RPMI8226 (cell line): ENCODE measurements at regions not wholly inside any gene's neighbourhood (a gene's known extent, or its start where the extent isn't known, plus 50 kb on each side); places are given as distances from the start of the nearest gene placed in this dataset.

ENCODE experiments used
- DNase-seq: peaks from one replicate; pipeline ENCODE4 v3.0.0-alpha.2; 2015

DNA sequence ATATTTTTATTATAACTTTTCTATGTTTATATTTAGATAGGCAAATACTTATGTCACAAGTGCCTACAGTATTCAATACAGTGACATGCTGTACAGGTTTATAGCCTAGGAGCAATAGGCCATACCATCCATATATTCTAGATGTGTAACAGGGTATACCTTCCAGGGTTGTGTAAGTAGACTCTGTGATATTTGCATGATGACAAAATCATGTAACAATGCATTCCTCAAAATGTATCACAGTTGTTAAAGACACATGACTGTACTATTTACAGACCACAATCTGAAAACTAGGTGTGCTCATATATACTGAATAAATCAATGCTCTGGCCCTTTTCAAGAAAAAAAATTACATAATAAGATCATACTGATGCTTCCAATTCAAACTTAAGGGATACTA lies 433.2 kb upstream of the RGPD4 start:
- DNase-seq = no peak

DNA sequence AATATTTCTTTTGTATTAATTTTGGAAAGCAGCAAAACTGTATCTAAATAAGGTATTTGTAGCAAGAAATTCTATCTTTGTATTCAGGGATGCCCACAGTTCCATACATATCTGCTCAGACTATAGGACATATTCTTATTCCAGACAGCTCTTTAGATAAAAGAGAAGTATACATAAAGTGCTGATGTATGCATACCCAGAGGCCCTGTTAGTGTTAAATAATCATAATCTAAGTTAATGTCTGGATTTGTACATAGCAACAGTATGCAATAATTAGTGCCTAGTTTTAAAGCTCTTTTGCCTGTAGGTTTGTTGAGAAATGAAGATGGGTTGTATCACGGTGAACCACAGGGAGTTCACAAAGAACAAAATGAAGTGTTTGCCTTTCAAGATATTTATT lies 428.0 kb upstream of the RGPD4 start:
- DNase-seq = no peak

DNA sequence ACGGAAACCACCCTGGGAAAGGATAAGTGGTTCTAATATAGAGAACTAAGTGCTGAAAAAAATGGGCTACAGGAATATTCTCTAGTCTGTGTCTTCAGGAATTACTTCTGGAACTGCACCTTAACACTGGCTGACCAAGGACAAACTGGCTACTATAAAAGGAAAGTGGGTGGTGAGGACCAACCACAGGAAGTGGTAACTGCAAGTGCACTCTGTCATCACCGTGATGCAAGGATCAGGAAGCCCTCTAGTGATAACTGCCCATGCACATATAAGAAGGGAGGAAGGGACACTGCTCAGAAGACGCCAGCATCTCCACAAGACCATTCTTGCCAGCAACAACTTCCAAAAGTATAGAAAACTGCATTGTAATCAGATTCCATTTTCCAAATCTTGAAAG lies 424.4 kb upstream of the RGPD4 start:
- DNase-seq = no peak

- DNase-seq = no peak
Observed at GRCh38 chr2:107405261-107405660, 421.4 kb upstream of the RGPD4 start.

DNA sequence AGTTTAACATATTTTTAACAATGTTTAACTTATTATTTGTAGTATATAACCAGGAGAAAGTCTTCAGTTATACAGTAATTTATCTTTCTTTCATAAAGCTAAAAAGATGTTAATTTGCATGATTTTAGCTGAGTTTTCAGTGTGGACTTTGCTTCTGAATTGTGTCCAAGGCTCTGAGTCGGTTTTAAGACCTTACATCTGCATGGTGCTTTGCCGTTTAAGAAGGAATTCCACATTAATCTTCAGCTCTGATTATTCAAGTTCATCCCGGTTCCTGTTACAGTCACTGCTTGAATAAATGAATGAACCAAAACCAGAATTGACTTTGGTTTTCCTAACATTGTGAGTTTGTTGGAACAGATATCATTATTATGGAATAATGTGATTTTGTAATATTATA lies 419.7 kb upstream of the RGPD4 start:
- DNase-seq = no peak

DNA sequence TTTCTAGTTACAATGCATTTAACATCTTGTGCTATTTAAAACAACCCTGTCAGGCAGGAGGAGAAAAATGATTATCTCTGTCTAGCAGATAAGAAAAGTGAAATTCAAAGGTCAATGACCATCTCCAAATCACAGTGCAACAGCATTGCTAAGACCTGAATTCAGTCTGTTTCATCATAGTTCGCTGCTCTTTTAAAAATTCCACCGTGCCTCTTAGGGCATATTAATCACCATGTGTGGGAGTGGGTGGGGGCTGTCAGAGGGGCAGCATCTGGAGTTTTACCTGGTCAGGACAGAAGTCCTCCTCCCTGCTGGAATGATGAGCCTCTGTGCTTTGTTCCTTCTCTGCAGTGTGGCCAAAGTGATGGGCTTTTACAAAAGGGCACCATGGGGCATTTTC lies 418.7 kb upstream of the RGPD4 start:
- no peak for DNase-seq

DNA sequence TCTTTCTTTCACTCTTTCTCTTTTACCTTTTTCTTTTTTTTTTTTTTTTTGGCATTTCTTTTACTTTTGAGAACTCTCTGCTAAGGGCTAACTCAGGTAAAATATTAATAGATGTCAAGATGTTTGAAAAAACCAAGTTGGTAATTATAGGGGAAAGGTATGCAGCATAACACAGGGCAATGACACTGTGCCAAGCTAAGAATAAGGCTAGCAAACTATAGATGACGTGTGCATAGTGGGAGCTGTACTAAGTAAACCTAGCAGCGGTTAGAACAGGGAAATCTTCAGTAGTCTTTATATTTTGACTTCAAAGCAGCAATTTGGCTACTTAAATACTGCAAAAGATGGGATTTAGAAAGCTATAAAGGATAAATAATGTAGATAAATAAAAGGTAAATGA lies 415.4 kb upstream of the RGPD4 start:
- DNase-seq = no peak

- no peak for DNase-seq
Observed at GRCh38 chr2:107412209-107412904, 414.3 kb upstream of the RGPD4 start.

- no peak for DNase-seq
Observed at GRCh38 chr2:107412981-107413380, 413.7 kb upstream of the RGPD4 start.

DNA sequence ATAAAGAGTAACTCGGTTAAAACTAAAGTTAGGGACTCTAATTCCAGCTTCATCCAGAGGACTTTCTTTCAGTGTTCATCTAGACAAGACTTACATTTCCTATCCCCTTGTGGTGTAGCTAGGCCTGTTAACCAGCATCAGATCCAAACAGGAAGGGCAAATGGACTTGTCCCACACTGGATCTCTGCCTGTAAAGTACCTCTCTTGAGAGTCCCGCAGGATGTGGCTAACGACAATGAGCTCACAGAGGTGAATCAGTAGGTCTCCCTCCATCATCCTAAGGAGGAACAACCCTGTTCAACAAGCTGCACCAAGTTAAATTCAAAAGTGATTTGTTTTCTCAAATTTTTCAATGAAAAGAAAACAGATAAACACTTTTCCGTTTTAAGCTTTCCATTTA lies 412.3 kb upstream of the RGPD4 start:
- no peak for DNase-seq

GRCh38 chr2:107418708-107419107 lies 408.0 kb upstream of the RGPD4 start:
- no peak for DNase-seq

DNA sequence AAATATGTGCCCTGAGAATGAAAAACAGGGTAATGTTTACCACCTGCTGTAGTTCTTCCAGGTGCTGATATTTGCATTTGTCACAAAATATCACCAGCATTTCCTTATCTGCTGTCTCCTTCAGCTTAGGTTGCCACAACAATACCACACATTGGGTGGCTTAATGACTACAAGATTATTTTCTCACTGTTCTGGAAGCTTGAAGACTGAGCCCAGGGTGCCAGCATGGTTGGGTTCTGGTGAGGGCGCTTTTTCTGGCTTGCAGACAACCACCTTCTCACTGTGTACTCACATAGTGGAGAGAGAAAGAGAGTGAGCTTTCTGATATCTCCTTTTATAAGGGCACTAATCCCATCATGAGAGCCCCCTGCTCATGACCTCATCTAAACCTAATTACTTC lies 407.5 kb upstream of the RGPD4 start:
- no peak for DNase-seq

DNA sequence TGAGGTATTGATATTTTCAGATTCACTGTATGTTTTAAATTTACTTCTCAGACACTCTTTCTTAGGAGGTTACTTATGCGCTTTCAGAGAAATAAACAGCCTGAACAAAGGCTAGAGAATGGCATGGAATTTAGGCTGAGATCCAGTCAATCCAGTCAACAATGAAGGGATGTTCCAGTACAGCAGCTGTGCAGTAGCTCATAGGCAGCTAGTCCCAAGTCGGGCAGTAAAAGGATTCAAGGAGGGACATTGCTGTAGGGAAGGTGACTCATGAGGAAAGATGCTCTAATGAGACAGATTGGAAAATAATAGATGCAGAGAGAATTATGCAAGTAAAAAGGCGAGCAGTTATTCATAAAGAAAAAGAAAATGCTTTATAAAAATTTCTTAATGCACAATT lies 397.9 kb upstream of the RGPD4 start:
- no peak for DNase-seq

GRCh38 chr2:107430006-107430405 lies 396.7 kb upstream of the RGPD4 start:
- DNase-seq = no peak

DNA sequence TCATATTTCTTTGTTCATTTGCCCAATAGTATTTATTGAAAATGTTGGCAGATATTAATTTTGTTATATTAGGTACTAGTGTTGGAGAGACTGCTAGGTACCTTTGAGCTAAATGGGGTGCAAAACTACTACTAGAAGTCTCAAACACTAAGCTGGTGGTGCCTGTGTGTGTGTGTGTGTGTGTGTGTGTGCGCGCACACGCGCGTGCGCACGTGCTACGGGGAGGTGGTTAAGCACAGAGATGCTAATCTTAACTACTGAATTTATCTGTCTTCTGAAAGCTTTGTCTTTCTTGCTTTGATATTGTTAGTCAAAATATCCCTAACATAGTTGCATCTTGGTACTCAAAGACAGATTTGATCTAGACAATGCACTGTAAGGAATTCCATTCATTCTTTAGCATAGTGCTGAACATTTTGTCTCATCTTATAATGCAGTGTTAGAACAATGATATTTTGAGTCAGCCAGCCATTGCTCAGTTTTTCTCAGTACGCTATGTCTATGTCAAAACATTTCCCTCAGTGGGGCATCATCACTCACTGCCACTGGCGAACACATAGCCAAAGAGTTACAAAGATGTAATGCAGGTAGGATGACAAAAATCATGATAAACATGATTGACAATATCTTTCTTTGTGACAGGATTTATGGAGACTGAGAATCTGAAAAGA lies 396.0 kb upstream of the RGPD4 start:
- DNase-seq = no peak

- no peak for DNase-seq
Observed at GRCh38 chr2:107436281-107436680, 390.4 kb upstream of the RGPD4 start.

GRCh38 chr2:107437265-107437664 lies 389.4 kb upstream of the RGPD4 start:
- DNase-seq = no peak

DNA sequence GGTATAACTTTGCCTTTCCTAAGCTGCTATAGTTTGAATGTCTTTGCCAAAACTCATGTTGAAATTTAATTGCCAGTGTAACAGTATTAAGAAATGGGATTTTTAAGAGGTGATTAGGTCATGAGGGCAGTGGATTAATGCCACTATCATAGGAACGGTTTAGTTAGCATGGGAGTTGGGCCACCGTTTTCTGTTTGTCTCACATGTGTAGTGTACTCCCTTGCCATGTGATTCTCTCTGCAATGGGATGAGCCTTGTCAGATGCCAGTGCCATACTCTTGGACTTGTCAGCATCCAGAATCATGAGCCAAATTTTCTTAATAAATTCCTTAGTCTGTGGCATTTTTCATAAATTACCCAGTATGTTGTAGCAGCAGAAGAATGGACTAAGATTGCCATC lies 388.9 kb upstream of the RGPD4 start:
- no peak for DNase-seq

DNA sequence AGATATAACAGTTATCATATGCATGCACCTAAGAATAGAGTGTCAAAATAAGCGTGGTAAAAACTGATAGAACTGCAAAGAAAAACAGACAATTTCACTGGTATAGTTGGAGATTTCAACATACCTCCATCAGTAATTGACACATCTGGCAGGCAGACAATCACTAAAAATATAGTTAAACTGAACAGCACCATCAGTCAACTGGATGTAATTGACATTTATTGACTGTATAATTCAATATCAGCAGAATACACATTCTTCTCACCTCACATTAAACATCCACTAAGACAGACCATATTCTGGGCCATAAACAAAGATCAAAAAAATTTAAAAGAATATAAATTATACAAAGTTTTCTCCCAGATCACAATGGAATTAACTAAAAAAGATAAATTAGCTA lies 378.5 kb upstream of the RGPD4 start:
- DNase-seq = no peak

GRCh38 chr2:107461301-107461700 lies 365.4 kb upstream of the RGPD4 start:
- DNase-seq = no peak

DNA sequence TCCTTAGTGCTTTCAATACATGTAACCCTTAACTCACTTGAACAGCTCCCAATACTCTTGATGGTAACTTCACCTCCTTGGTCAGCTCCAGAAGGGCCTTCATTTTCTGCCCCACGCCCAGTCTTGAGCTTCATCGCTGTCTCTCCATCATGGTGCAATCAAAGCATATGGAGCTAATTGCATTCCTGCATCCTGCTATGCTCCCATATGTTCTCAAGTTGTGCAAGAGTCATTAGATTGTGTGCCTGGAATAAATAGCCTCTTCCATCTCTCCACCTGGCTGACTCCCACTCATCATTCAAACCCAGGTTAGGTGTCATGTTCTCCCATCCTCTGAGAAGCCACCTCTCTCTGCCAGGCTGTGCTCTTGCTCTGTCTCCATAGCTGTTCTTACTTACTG lies 364.5 kb upstream of the RGPD4 start:
- DNase-seq = no peak

GRCh38 chr2:107466241-107466640 lies 360.5 kb upstream of the RGPD4 start:
- DNase-seq = no peak

DNA sequence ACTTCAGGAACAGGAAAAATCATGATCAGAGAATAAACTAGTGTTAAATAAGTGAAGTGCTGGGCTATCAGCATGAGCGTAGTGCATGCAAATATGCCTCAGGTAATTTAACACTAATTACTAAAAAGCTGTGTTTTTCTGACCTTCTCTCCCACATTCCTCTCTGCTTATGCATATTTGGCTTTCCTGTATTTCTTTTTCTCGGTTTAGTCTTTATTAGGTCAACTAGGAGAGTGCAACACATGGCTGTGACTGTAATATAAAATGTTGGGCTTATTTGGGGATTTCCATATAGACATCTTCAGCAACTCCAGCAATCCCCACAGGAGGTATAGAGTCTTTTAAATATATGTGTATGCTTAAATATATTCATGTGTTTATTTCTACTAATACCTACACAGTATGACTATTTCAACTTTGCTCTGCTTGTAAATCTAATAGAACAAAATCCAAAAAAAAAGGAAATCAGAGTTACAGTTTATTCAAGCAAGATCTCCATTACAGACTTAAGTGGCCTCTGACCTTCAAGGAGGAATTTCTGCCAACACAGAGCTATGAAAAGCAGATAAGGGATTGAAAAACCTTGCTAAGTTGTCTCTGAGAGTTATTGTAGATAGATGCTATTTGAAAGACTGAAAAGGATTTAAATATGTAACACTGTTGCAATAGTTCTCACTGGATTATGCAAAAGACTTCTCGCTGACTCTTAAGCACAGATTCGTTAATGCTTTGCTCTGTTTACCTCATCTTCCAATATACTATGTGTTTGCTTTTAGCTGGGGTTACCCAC lies 359.5 kb upstream of the RGPD4 start:
- no peak for DNase-seq

GRCh38 chr2:107469437-107469995 lies 357.2 kb upstream of the RGPD4 start:
- no peak for DNase-seq
